K562 (cell line): ENCODE measurements at regions not wholly inside any gene's neighbourhood (a gene's known extent, or its start where the extent isn't known, plus 50 kb on each side); places are given as distances from the start of the nearest gene placed in this dataset.

ENCODE experiments used
- ATAC-seq: fragments of 200-7000 bp; cut with Tn5 transposase; 3 replicates; pipeline ENCODE4 v1.9.1; 2020; ENCODE audit warnings: moderate library complexity
- BruUV-seq: library from RNA; stranded (reverse); fragments of 400-500 nt; replicated peaks from 2 replicates; lab custom pipeline; 2021; lab: Mats Ljungman, UMichigan
- CTCF ChIA-PET: fragments of 300-600 bp; formaldehyde crosslinking; extraction: SDS; loops from one replicate; lab custom pipeline; 2021; ENCODE audit warnings: low intra/inter-chr PET ratio; lab: Yijun Ruan, JAX
- POLR2A ChIA-PET: fragments of 300-600, 350-650 bp; sonication (Branson Sonifier 250); formaldehyde crosslinking; extraction: SDS; loops from one replicate; lab custom pipeline; 2021; ENCODE audit warnings: antibody characterized with exemption, inconsistent platforms; lab: Yijun Ruan, JAX
- DNase-seq, 4 experiments: peaks; one replicate each; pipeline versions ENCODE4 v3.0.0 to v3.0.0-alpha.2; 2011 to 2018; ENCODE audit warnings: low spot score in 3 of 4, mixed read lengths in 3 of 4; ENCODE audit errors: extremely low read depth in 1 of 4
- FAIRE-seq: peaks from 2 replicates; lab custom pipeline; 2011; peaks lifted over from hg19 to GRCh38; lab: Jason Lieb, UNC
- H2AFZ ChIP-seq: 2 replicates; pipeline ENCODE4 v1.6.0; 2011; ENCODE audit warnings: low read depth, low read length, control low read depth, inconsistent platforms
- H3K27ac ChIP-seq: fragments of 200-600 bp; 3 replicates; pipeline ENCODE4 v1.8.0; 2011; ENCODE audit warnings: low read depth, mild to moderate bottlenecking, control low read depth, inconsistent platforms, low read length, moderate library complexity, mixed read lengths; ENCODE audit errors: extremely low read depth
- H3K27me3 ChIP-seq, 2 experiments: fragments of 300-600 bp in 1 of 2; 2 replicates in 1 of 2; 3 replicates in 1 of 2; pipeline versions ENCODE4 v1.6.0 to v1.8.0; 2011; ENCODE audit warnings: inconsistent platforms in 2 of 2, low read length in 2 of 2, mild to moderate bottlenecking in 1 of 2, mixed read lengths in 1 of 2, moderate library complexity in 1 of 2; ENCODE audit not compliant: control insufficient read depth in 2 of 2, insufficient read depth in 2 of 2
- H3K36me3 ChIP-seq: fragments of 300-600 bp; 3 replicates; pipeline ENCODE4 v1.8.0; 2011; ENCODE audit warnings: mild to moderate bottlenecking, low read length, inconsistent platforms; ENCODE audit not compliant: control insufficient read depth, insufficient read depth
- H3K4me1 ChIP-seq, 2 experiments: fragments of 200-600 bp in 1 of 2; replicated peaks in 1 of 2; 2 replicates in 1 of 2; 3 replicates in 1 of 2; pipeline versions ENCODE4 v1.5.1 to v1.8.0; 2011; ENCODE audit warnings: inconsistent platforms in 2 of 2, low read length in 2 of 2, mild to moderate bottlenecking in 1 of 2, mixed read lengths in 1 of 2, moderate library complexity in 1 of 2; ENCODE audit not compliant: control insufficient read depth in 2 of 2, insufficient read depth in 2 of 2
- H3K4me2 ChIP-seq: 2 replicates; pipeline ENCODE4 v1.6.1; 2011; ENCODE audit warnings: low read length, control low read depth, inconsistent platforms, mixed read lengths; ENCODE audit not compliant: insufficient read depth
- H3K4me3 ChIP-seq: fragments of 200-600 bp; sonication (generic), shearing (Covaris generic); 2 replicates; pipeline ENCODE4 v1.5.1; 2016; ENCODE audit warnings: control low read depth, inconsistent platforms
- H3K79me2 ChIP-seq: fragments of 200-600 bp; 3 replicates; pipeline ENCODE4 v1.8.0; 2011; ENCODE audit warnings: low read length, inconsistent platforms; ENCODE audit not compliant: control insufficient read depth, insufficient read depth
- H3K9ac ChIP-seq, 2 experiments: 2 replicates each; pipeline versions ENCODE4 v1.6.0 to v1.6.1; 2011; ENCODE audit warnings: low read depth in 2 of 2, low read length in 2 of 2, control low read depth in 1 of 2, inconsistent platforms in 1 of 2, mild to moderate bottlenecking in 1 of 2, mixed read lengths in 1 of 2; ENCODE audit not compliant: insufficient read depth in 1 of 2
- H3K9me1 ChIP-seq: one replicate; pipeline ENCODE4 v1.6.0; 2011; ENCODE audit warnings: inconsistent platforms, mild to moderate bottlenecking, low read length, moderate library complexity; ENCODE audit not compliant: control insufficient read depth, insufficient read depth
- H3K9me3 ChIP-seq: replicated peaks from 2 replicates; pipeline ENCODE4 v1.5.1; 2011; ENCODE audit warnings: low read depth, low read length, inconsistent platforms; ENCODE audit not compliant: control insufficient read depth, insufficient read depth
- H4K20me1 ChIP-seq: replicated peaks from 2 replicates; pipeline ENCODE4 v1.6.1; 2011; ENCODE audit warnings: low read length, inconsistent platforms, mixed read lengths; ENCODE audit not compliant: control insufficient read depth, insufficient read depth
- C11orf30 ChIP-seq: fragments of 450-650 bp; IDR thresholded peaks from 2 replicates; pipeline ENCODE4 v1.6.1; 2016; ENCODE audit warnings: low read depth, mild to moderate bottlenecking
- EP400 ChIP-seq: fragments of 450-650 bp; IDR thresholded peaks from 2 replicates; pipeline ENCODE4 v1.6.1; 2017; ENCODE audit warnings: antibody characterized with exemption, mild to moderate bottlenecking, moderate library complexity
- MAFG ChIP-seq: fragments of 450-650 bp; conservative IDR thresholded peaks from 2 replicates; pipeline ENCODE4 v1.6.1; 2016; ENCODE audit warnings: missing genetic modification characterization, missing compliant biosample characterization
- ZNF316 ChIP-seq: fragments of 450-650 bp; IDR thresholded peaks from 2 replicates; pipeline ENCODE4 v1.6.1; 2016
- WGBS: fragments of 100-300 bp; shearing (Covaris generic); methylation state at CpG from one replicate; pipeline ENCODE4 v1.1.6; 2016; ENCODE audit warnings: low coverage, mixed read lengths; ENCODE audit not compliant: insufficient coverage; ENCODE audit errors: missing lambda C conversion rate; 5-methylcytosine and 5-hydroxymethylcytosine counted together
- in situ Hi-C: fragments of 300-500 bp; cut with MboI; formaldehyde crosslinking; loops from 4 replicates; pipeline ENCODE4 v1.15.0; 2018; ENCODE audit warnings: inconsistent platforms, mixed read lengths
- intact Hi-C: fragments of 100-400 bp; cut with micrococcal nuclease; formaldehyde crosslinking; loops from 2 replicates; pipeline ENCODE4 v1.14.2; 2022
- TF ChIP-seq, protein P1 (sequence below): fragments of 200-800 bp; sonication (Bioruptor generic); IDR thresholded peaks from 2 replicates; pipeline ENCODE4 v1.6.1; 2017; ENCODE audit warnings: missing genetic modification characterization, missing compliant biosample characterization

- WGBS, result 3% methylated on average over 5 of the region's 8 CpGs
These were observed 369.8 kb downstream of the PREX1 start for GRCh38 chr20:48458003-48458377.

More at GRCh38 chr20:48458003-48458377, 369.8 kb downstream of the PREX1 start:
- Histone ChIP-seq H3K27ac (no peak overlapping the region), H3K4me1 (no peaks in the 10 kb centered on the region), H4K20me1 (peaks cover 4% of the 10 kb centered on the region), H3K27me3 (peaks cover 3 to 68% of the 10 kb centered on the region in 2 experiments; a peak in 3 of 5 replicates), H3K9me3 (no peaks in the 10 kb centered on the region), H3K4me3 (no peak overlapping the region), H3K4me2 (no peak overlapping the region), H3K9me1 (no peaks in the 10 kb centered on the region), H3K9ac (no peak overlapping the region), H3K36me3 (no peaks in the 10 kb centered on the region), H3K79me2 (no peaks in the 10 kb centered on the region), H2AFZ (no peak overlapping the region)
- intact Hi-C loops (no loop called here), in situ Hi-C loops (no loop called here)
- no peak for DNase-seq
- CTCF ChIA-PET, result no interaction called here
- POLR2A ChIA-PET, result no interaction called here
- no peak for ATAC-seq
- FAIRE-seq, result no peak
- BruUV-seq, result no TSS peak
- 0 out of 2 replicates have a peak, but pooled peaks have one; percentile 13 for TF ChIP-seq MAFG (tag)
- 0 out of 2 replicates have a peak, but pooled peaks have one; percentile 21 for TF ChIP-seq ZNF316
- peak; percentile 43; the same call in 1 of the 2 replicates for TF ChIP-seq C11orf30
- TF ChIP-seq, protein P1, sequence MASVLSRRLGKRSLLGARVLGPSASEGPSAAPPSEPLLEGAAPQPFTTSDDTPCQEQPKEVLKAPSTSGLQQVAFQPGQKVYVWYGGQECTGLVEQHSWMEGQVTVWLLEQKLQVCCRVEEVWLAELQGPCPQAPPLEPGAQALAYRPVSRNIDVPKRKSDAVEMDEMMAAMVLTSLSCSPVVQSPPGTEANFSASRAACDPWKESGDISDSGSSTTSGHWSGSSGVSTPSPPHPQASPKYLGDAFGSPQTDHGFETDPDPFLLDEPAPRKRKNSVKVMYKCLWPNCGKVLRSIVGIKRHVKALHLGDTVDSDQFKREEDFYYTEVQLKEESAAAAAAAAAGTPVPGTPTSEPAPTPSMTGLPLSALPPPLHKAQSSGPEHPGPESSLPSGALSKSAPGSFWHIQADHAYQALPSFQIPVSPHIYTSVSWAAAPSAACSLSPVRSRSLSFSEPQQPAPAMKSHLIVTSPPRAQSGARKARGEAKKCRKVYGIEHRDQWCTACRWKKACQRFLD (CRISPR knock-in tag), result no peak
- TF ChIP-seq EP400, result no peak
